CD8-positive, alpha-beta memory T cell (primary cell): ENCODE measurements at regions not wholly inside any gene's neighbourhood (a gene's known extent, or its start where the extent isn't known, plus 50 kb on each side); places are given as distances from the start of the nearest gene placed in this dataset.

Experiments
- CTCF ChIA-PET: fragments of 350-600 bp; sonication (Branson Sonifier 250); formaldehyde crosslinking; loops from one replicate; lab custom pipeline; 2021; ENCODE audit warnings: antibody characterized with exemption; lab: Charles Lee
- POLR2A ChIA-PET: fragments of 350-600 bp; sonication (Branson Sonifier 250); formaldehyde crosslinking; loops from one replicate; lab custom pipeline; 2021; ENCODE audit warnings: antibody characterized with exemption; lab: Charles Lee
- DNase-seq, 5 donors: peaks; one replicate each; pipeline versions ENCODE4 v3.0.0 to v3.0.0-alpha.2; 2020 to 2022; ENCODE audit warnings: mixed read lengths in 1 of 5
- H3K27ac ChIP-seq: one replicate; pipeline ENCODE4 v1.7.0; 2013; ENCODE audit warnings: low read depth, mild to moderate bottlenecking, low read length, moderate library complexity
- H3K27me3 ChIP-seq: 2 replicates; pipeline ENCODE4 v1.7.0; 2013; ENCODE audit warnings: low read length, mild to moderate bottlenecking; ENCODE audit not compliant: insufficient read depth, poor library complexity, severe bottlenecking
- H3K36me3 ChIP-seq: 2 replicates; pipeline ENCODE4 v1.7.0; 2013; ENCODE audit warnings: mild to moderate bottlenecking, low read length, moderate library complexity; ENCODE audit not compliant: insufficient read depth
- H3K4me1 ChIP-seq: 2 replicates; pipeline ENCODE4 v1.7.0; 2013; ENCODE audit warnings: mild to moderate bottlenecking, low read length, moderate library complexity; ENCODE audit not compliant: insufficient read depth
- H3K4me3 ChIP-seq: 2 replicates; pipeline ENCODE4 v1.7.0; 2013; ENCODE audit warnings: mild to moderate bottlenecking, low read length
- H3K9me3 ChIP-seq: 2 replicates; pipeline ENCODE4 v1.7.0; 2013; ENCODE audit warnings: mild to moderate bottlenecking, low read length
- H3K27ac Mint-ChIP-seq, 8 donors: one replicate each; pipeline ENCODE4 v1.8.0; 2020 to 2021; ENCODE audit warnings: mixed read lengths in 8 of 8, mild to moderate bottlenecking in 6 of 8, inconsistent platforms in 3 of 8, moderate library complexity in 3 of 8
- H3K27me3 Mint-ChIP-seq, 2 donors: one replicate each; pipeline ENCODE4 v1.8.0; 2020 to 2021; ENCODE audit warnings: mixed read lengths in 2 of 2, mild to moderate bottlenecking in 1 of 2, moderate library complexity in 1 of 2
- H3K36me3 Mint-ChIP-seq, 3 donors: one replicate each; pipeline ENCODE4 v1.8.0; 2020 to 2021; ENCODE audit warnings: mixed read lengths in 3 of 3, inconsistent platforms in 1 of 3, mild to moderate bottlenecking in 1 of 3
- H3K4me1 Mint-ChIP-seq, 3 donors: one replicate each; pipeline ENCODE4 v1.8.0; 2020 to 2021; ENCODE audit warnings: mixed read lengths in 3 of 3, inconsistent platforms in 1 of 3, mild to moderate bottlenecking in 1 of 3
- H3K4me3 Mint-ChIP-seq, 7 donors: one replicate each; pipeline ENCODE4 v1.8.0; 2020 to 2021; ENCODE audit warnings: mixed read lengths in 7 of 7, mild to moderate bottlenecking in 6 of 7, moderate library complexity in 4 of 7, inconsistent platforms in 2 of 7
- H3K9me3 Mint-ChIP-seq, 5 donors: one replicate each; pipeline ENCODE4 v1.8.0; 2020 to 2022; ENCODE audit warnings: mixed read lengths in 5 of 5, mild to moderate bottlenecking in 3 of 5, moderate library complexity in 2 of 5, inconsistent platforms in 1 of 5

DNA sequence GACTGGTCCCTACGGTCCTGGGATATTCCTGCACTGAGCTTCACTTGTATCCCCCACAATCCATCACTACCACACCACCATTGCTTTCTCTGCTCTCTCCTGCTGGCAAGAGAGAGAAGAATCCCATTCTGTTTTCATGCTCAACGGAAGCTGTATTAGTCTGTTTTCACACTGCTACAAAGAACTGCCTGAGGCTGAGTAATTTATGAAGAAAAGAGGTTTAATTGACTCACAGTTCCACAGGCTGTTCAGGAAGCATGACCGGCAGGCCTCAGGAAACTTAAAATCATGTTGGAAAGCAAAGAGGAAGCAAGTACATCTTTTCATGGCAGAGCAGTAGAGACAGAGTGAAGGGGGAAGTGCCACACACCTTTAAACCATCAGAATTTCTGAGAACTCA lies 260.4 kb upstream of the LYZL1 start:
- Mint-ChIP-seq H3K27ac (no peak overlapping the region), H3K36me3 (no peaks in the 10 kb centered on the region), H3K4me3 (no peak overlapping the region), H3K27me3 (peaks cover 0 to 5% of the 10 kb centered on the region in 2 donors), H3K9me3 (peaks cover 0 to 2% (median 0%) of the 10 kb centered on the region in 5 donors), H3K4me1 (no peaks in the 10 kb centered on the region)
- Histone ChIP-seq H3K4me1 (no peaks in the 10 kb centered on the region), H3K36me3 (no peaks in the 10 kb centered on the region), H3K27ac (no peak overlapping the region), H3K4me3 (no peak overlapping the region), H3K27me3 (no peaks in the 10 kb centered on the region), H3K9me3 (no peaks in the 10 kb centered on the region)
- POLR2A ChIA-PET, result no interaction called here
- CTCF ChIA-PET, result no interaction called here
- DNase-seq, result no peak

DNA sequence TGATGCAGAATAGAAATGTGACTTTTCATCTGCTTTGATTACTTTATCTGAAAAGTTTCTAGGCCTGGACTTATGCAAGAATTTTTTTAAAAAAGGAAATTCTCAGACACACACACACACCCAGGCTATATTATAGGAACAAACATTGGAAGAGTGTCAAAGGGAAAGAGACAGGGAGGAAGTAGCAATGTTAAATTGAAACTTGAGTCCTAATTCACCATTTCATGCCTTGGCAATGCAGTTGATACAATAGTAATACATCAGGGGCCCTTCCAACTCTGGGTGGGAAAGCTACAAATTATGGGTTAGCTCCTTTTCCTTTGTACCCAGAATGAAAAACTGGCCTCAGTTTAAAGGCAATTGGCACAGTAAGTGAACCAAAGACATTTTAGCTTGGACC lies 258.0 kb upstream of the LYZL1 start:
- Mint-ChIP-seq H3K9me3 (peaks cover 0 to 2% (median 0%) of the 10 kb centered on the region in 5 donors), H3K4me1 (no peaks in the 10 kb centered on the region), H3K27ac (no peak overlapping the region), H3K36me3 (no peaks in the 10 kb centered on the region), H3K27me3 (peaks cover 0 to 6% of the 10 kb centered on the region in 2 donors), H3K4me3 (no peak overlapping the region)
- no peak for DNase-seq
- no peaks in the 10 kb centered on the region for H3K4me1 ChIP-seq
- H3K27me3 ChIP-seq, result no peaks in the 10 kb centered on the region
- ChIA-PET CTCF (no interaction called here), POLR2A (no interaction called here)
- H3K36me3 ChIP-seq, result no peaks in the 10 kb centered on the region
- H3K4me3 ChIP-seq, result no peak overlapping the region
- no peak overlapping the region for H3K27ac ChIP-seq
- no peaks in the 10 kb centered on the region for H3K9me3 ChIP-seq

DNA sequence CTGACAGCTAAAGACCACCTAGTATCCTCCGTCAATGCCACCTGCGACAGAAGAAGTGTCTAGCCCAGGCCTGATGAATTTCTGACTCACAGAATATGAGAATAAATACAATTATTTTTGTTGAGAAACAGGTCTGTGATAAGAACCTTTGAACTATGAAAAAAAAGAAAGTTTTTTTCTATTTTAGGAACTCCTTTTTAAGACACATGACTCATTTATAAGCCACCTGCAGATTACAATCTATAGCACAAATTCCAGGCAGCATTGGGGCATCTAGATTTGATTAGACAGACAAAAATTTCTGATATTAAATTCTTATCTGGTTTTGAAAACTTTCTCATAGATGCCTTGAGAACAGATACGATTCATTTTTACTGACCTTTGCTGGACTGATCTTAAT lies 256.7 kb upstream of the LYZL1 start:
- POLR2A ChIA-PET, result no interaction called here

DNA sequence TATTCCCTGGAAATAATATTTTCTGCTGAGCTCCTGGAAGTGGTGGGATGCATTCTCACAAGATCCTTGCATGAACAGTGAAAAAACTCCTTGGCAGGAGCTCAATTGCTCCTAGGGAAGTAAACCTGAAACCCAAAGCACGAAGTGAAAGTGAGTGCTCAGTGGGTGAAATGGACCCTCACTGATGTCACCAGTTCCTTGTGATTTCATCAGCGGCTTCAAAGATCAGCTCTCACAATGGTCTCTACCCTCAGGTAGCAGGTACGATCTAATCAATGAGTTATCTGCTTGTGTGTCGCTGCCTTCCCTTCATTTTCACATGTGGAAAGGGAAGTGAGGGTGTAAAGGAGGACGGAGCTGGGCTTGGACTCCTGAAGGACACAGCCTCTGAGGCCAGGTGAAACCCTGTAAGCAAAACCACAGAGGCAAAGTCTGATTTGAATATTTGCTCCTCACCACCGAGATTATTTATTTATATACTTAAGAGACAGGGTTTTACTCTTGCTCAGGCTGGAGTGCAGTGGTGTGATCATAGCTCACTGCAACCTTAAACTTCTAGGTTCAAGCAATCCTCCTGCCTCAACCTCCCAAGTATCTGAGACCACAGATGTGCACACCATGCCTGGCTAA lies 255.4 kb upstream of the LYZL1 start:
- Mint-ChIP-seq H3K36me3 (no peaks in the 10 kb centered on the region), H3K4me1 (no peaks in the 10 kb centered on the region), H3K4me3 (no peak overlapping the region), H3K27me3 (peaks cover 3 to 8% of the 10 kb centered on the region in 2 donors), H3K27ac (no peak overlapping the region), H3K9me3 (no peaks in the 10 kb centered on the region)
- CTCF ChIA-PET, result no interaction called here
- H3K36me3 ChIP-seq, result no peaks in the 10 kb centered on the region
- H3K27ac ChIP-seq, result no peak overlapping the region
- DNase-seq, result no peak
- H3K27me3 ChIP-seq, result no peaks in the 10 kb centered on the region
- POLR2A ChIA-PET, result no interaction called here
- H3K9me3 ChIP-seq, result no peaks in the 10 kb centered on the region
- no peaks in the 10 kb centered on the region for H3K4me1 ChIP-seq
- H3K4me3 ChIP-seq, result no peak overlapping the region

More for the DNA sequence above, 256.7 kb upstream of the LYZL1 start:
- H3K9me3 ChIP-seq, result no peaks in the 10 kb centered on the region
- no peak overlapping the region for H3K4me3 ChIP-seq
- H3K36me3 ChIP-seq, result no peaks in the 10 kb centered on the region
- Mint-ChIP-seq H3K4me3 (no peak overlapping the region), H3K27me3 (peaks cover 0 to 6% of the 10 kb centered on the region in 2 donors), H3K9me3 (no peaks in the 10 kb centered on the region), H3K4me1 (no peaks in the 10 kb centered on the region), H3K27ac (no peak overlapping the region), H3K36me3 (no peaks in the 10 kb centered on the region)
- no peaks in the 10 kb centered on the region for H3K27me3 ChIP-seq
- H3K27ac ChIP-seq, result no peak overlapping the region
- no peaks in the 10 kb centered on the region for H3K4me1 ChIP-seq
- CTCF ChIA-PET, result no interaction called here
- DNase-seq, result no peak

DNA sequence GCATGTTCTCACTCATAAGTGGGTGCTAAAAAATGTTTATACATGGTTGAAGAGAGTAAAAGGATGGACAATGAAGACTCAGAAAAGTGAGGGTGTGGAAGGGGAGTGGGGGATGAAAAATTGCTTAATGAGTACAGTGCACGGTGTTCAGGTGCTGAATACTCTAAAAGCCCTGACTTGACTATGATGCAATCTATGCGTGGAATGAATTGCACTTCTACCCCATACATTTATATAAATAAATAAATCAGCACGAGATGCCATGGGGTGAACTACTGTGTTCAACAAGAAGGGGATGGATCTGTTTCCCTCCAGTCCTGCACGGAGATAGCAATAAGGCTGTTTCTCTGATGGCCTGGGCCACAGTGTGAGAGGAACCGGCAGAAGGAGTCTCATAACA lies 254.3 kb upstream of the LYZL1 start:
- Mint-ChIP-seq H3K27ac (no peak overlapping the region), H3K36me3 (no peaks in the 10 kb centered on the region), H3K4me1 (no peaks in the 10 kb centered on the region), H3K27me3 (peaks cover 4 to 8% of the 10 kb centered on the region in 2 donors), H3K9me3 (no peaks in the 10 kb centered on the region), H3K4me3 (no peak overlapping the region)
- H3K27ac ChIP-seq, result no peak overlapping the region
- CTCF ChIA-PET, result no interaction called here
- H3K9me3 ChIP-seq, result no peaks in the 10 kb centered on the region
- H3K27me3 ChIP-seq, result no peaks in the 10 kb centered on the region
- no peaks in the 10 kb centered on the region for H3K4me1 ChIP-seq
- POLR2A ChIA-PET, result no interaction called here
- no peaks in the 10 kb centered on the region for H3K36me3 ChIP-seq
- no peak overlapping the region for H3K4me3 ChIP-seq
- DNase-seq, result no peak

DNA sequence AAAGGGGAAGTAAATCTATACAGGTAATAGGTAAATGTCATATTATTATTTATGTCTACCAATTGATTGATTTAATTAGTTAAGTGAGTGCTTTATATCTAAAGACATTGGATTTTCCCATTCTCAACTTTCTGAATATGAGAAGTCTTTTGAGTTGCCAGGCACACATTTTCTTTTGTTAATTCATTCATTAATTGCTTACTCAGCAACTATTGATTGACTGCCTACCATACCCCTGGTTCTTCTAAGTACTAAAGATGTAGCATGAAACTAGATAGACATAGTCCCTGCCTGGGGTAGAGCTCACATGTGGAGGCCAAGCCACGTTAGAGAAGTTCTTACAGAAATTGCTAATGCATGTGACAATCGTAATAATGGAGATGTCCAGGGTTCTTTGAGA lies 253.1 kb upstream of the LYZL1 start:
- Mint-ChIP-seq H3K27ac (no peak overlapping the region), H3K4me3 (no peak overlapping the region), H3K36me3 (peaks cover 0 to 1% (median 0%) of the 10 kb centered on the region in 3 donors), H3K9me3 (peaks cover 0 to 8% (median 0%) of the 10 kb centered on the region in 5 donors), H3K27me3 (peaks cover 4 to 8% of the 10 kb centered on the region in 2 donors), H3K4me1 (no peaks in the 10 kb centered on the region)
- Histone ChIP-seq H3K27me3 (no peaks in the 10 kb centered on the region), H3K4me3 (no peak overlapping the region), H3K27ac (no peak overlapping the region), H3K4me1 (no peaks in the 10 kb centered on the region), H3K36me3 (no peaks in the 10 kb centered on the region), H3K9me3 (no peaks in the 10 kb centered on the region)
- ChIA-PET CTCF (no interaction called here), POLR2A (no interaction called here)
- no peak for DNase-seq

DNA sequence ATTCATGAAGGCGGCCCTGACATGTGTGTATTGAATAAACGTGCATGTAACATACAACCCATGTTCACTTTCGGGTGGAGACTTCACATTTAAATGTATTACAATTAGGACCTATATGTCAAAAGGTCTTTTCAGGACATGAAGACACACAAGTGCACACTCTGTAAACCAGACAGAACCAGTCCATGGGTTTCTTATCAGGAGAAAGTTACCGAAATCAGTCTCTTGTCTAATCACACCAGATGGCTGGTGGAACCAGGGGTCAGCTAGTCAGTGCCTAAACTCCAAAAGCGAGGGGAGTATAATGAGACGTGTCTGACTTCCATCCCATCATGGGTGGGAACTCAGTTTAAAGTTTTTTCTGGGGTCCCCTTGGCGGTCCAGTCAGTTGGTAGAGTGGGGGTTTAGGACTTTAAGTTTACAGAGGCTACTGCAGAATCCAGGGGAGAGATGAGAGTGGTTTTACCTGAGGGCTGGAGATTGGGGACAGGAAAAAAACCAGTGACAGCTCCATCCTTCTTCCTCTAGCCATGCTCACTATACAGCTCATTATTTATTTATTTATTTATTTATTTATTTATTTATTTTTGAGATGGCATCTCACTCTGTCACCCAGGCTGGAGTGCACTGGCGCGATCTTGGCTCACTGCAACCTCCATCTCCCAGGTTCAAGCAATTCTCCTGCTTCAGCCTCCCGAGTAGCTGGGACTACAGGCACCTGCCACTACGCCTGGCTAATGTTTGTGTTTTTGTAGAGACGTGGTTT lies 251.3 kb upstream of the LYZL1 start:
- Histone ChIP-seq H3K36me3 (no peaks in the 10 kb centered on the region), H3K27me3 (no peaks in the 10 kb centered on the region), H3K4me1 (no peaks in the 10 kb centered on the region), H3K4me3 (no peak overlapping the region), H3K9me3 (no peaks in the 10 kb centered on the region), H3K27ac (no peak overlapping the region)
- ChIA-PET CTCF (no interaction called here), POLR2A (no interaction called here)
- H3K4me1 Mint-ChIP-seq, result no peaks in the 10 kb centered on the region
- DNase-seq, result no peak
- peaks cover 0 to 8% (median 0%) of the 10 kb centered on the region in 5 donors for H3K9me3 Mint-ChIP-seq
- H3K4me3 Mint-ChIP-seq, result no peak overlapping the region
- H3K36me3 Mint-ChIP-seq, result peaks cover 0 to 2% (median 0%) of the 10 kb centered on the region in 3 donors
- H3K27ac Mint-ChIP-seq, result no peak overlapping the region
- peaks cover 4 to 5% of the 10 kb centered on the region in 2 donors for H3K27me3 Mint-ChIP-seq

DNA sequence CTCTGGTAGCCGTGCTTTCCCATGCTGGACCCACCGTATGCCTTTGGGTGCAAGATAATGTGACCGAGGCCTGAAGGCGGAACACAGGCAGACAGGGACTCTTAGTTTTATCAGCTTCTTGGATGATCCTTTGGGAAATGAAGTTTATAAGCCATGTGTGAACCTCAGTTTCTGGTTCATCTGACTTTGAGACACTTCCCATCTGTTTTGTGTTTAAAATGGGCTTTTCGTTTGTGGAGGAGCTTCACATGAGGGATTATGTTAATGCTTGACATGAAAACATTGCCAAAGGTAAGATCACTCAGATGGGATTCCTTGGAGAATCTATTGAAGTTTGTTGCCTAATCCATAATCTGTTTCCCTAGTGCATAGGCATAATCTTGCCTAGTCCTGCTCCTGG lies 249.8 kb upstream of the LYZL1 start:
- Mint-ChIP-seq H3K27me3 (peaks cover 2 to 4% of the 10 kb centered on the region in 2 donors), H3K27ac (no peak overlapping the region), H3K9me3 (peaks cover 0 to 8% (median 0%) of the 10 kb centered on the region in 5 donors), H3K4me3 (no peak overlapping the region), H3K36me3 (peaks cover 0 to 2% (median 0%) of the 10 kb centered on the region in 3 donors), H3K4me1 (no peaks in the 10 kb centered on the region)
- no peaks in the 10 kb centered on the region for H3K4me1 ChIP-seq
- no peaks in the 10 kb centered on the region for H3K9me3 ChIP-seq
- H3K27ac ChIP-seq, result no peak overlapping the region
- no peaks in the 10 kb centered on the region for H3K36me3 ChIP-seq
- ChIA-PET CTCF (no interaction called here), POLR2A (no interaction called here)
- no peaks in the 10 kb centered on the region for H3K27me3 ChIP-seq
- no peak overlapping the region for H3K4me3 ChIP-seq
- no peak for DNase-seq
